Activated B cell treated with CpG ODN at 0.5 μM for 24 hours (primary cell): ENCODE measurements at regions not wholly inside any gene's neighbourhood (a gene's known extent, or its start where the extent isn't known, plus 50 kb on each side); places are given as distances from the start of the nearest gene placed in this dataset.

Experiments
- ATAC-seq: fragments of 200-7000 bp; cut with Tn5 transposase; one replicate; pipeline ENCODE4 v1.10.0; 2021; ENCODE audit warnings: low read depth, mild to moderate bottlenecking, moderate library complexity
- CTCF ChIA-PET: fragments of 350-600 bp; sonication (Branson Sonifier 250); formaldehyde crosslinking; loops from one replicate; lab custom pipeline; 2021; ENCODE audit warnings: antibody characterized with exemption; lab: Charles Lee
- POLR2A ChIA-PET: fragments of 350-600 bp; sonication (Branson Sonifier 250); formaldehyde crosslinking; loops from one replicate; lab custom pipeline; 2021; ENCODE audit warnings: antibody characterized with exemption; lab: Charles Lee
- DNase-seq: peaks from one replicate; pipeline ENCODE4 v3.0.0; 2022
- H3K27ac Mint-ChIP-seq: one replicate; pipeline ENCODE4 v1.8.0; 2020; ENCODE audit warnings: mixed read lengths
- H3K27me3 Mint-ChIP-seq: one replicate; pipeline ENCODE4 v1.8.0; 2021; ENCODE audit warnings: mixed read lengths
- H3K36me3 Mint-ChIP-seq: one replicate; pipeline ENCODE4 v1.8.0; 2021; ENCODE audit warnings: low read depth, mixed read lengths
- H3K4me1 Mint-ChIP-seq: one replicate; pipeline ENCODE4 v1.8.0; 2021; ENCODE audit warnings: mixed read lengths
- H3K4me3 Mint-ChIP-seq: one replicate; pipeline ENCODE4 v1.8.0; 2020; ENCODE audit warnings: mild to moderate bottlenecking, mixed read lengths
- H3K9me3 Mint-ChIP-seq: one replicate; pipeline ENCODE4 v1.8.0; 2020; ENCODE audit warnings: mixed read lengths
- CTCF ChIP-seq: fragments of 200-600 bp; IDR thresholded peaks from one replicate; pipeline ENCODE4 v1.8.0; 2022; ENCODE audit warnings: antibody characterized with exemption, mild to moderate bottlenecking
- intact Hi-C: fragments of 100-400 bp; cut with micrococcal nuclease; formaldehyde crosslinking; loops from one replicate; pipeline ENCODE4 v1.15.1; 2024

- intact Hi-C loops: no loop called here
- Mint-ChIP-seq H3K36me3 (no peaks in the 10 kb centered on the region), H3K27me3 (no peaks in the 10 kb centered on the region), H3K4me3 (no peak overlapping the region), H3K9me3 (peaks cover 5% of the 10 kb centered on the region), H3K27ac (no peak overlapping the region), H3K4me1 (no peaks in the 10 kb centered on the region)
- no peak for TF ChIP-seq CTCF
- CTCF ChIA-PET: no interaction called here
- DNase-seq: no peak
- no peak for ATAC-seq
- POLR2A ChIA-PET: no interaction called here
Measured at GRCh38 chr10:9654261-9654660, 1363.4 kb upstream of the CELF2 start.

DNA sequence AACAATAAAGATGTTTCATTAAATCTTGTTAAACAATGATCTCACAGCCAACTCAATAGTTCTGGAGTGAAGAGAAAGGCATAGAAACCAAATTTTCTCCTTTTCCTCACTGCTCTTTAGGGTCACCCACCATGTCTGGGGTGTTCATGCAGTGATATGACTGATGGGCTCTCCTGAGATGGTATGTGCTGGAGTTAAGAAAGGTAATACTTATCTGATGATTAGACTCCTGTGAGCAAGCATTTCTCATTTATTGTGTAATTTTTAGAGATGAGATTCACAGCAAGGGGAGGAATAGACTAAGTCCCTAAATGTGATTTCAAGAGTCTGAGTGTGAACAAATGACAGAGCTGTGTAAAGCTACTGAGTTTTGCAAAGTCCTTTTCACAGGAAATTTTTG is 1361.3 kb upstream of the CELF2 start:
- Mint-ChIP-seq H3K27ac (no peak overlapping the region), H3K4me1 (no peaks in the 10 kb centered on the region), H3K4me3 (no peak overlapping the region), H3K36me3 (no peaks in the 10 kb centered on the region), H3K27me3 (no peaks in the 10 kb centered on the region), H3K9me3 (peaks cover 5% of the 10 kb centered on the region)
- DNase-seq: no peak
- intact Hi-C loops: no loop called here
- no peak for TF ChIP-seq CTCF
- ATAC-seq: no peak
- CTCF ChIA-PET: no interaction called here
- POLR2A ChIA-PET: no interaction called here

- ATAC-seq: no peak
- Mint-ChIP-seq H3K4me3 (no peak overlapping the region), H3K27ac (no peak overlapping the region), H3K4me1 (no peaks in the 10 kb centered on the region), H3K36me3 (no peaks in the 10 kb centered on the region), H3K9me3 (peaks cover 7% of the 10 kb centered on the region), H3K27me3 (no peaks in the 10 kb centered on the region)
- ChIA-PET CTCF (no interaction called here), POLR2A (no interaction called here)
- TF ChIP-seq CTCF: no peak
- no peak for DNase-seq
- intact Hi-C loops: no loop called here
Measured at GRCh38 chr10:9656996-9657395, 1360.7 kb upstream of the CELF2 start.

- no peak for ATAC-seq
- ChIA-PET CTCF (no interaction called here), POLR2A (no interaction called here)
Measured at GRCh38 chr10:9657530-9657929, 1360.1 kb upstream of the CELF2 start.

GRCh38 chr10:9668411-9668810 is 1349.3 kb upstream of the CELF2 start:
- Mint-ChIP-seq H3K36me3 (no peaks in the 10 kb centered on the region), H3K27ac (no peak overlapping the region), H3K4me1 (no peaks in the 10 kb centered on the region), H3K4me3 (no peak overlapping the region), H3K27me3 (no peaks in the 10 kb centered on the region), H3K9me3 (no peaks in the 10 kb centered on the region)
- intact Hi-C loops: no loop called here
- TF ChIP-seq CTCF: no peak
- CTCF ChIA-PET: no interaction called here
- ATAC-seq (no peak), DNase-seq (no peak)
- POLR2A ChIA-PET: no interaction called here

More at GRCh38 chr10:9657530-9657929, 1360.1 kb upstream of the CELF2 start:
- Mint-ChIP-seq H3K27me3 (no peaks in the 10 kb centered on the region), H3K36me3 (no peaks in the 10 kb centered on the region), H3K9me3 (peaks cover 7% of the 10 kb centered on the region), H3K27ac (no peak overlapping the region), H3K4me1 (no peaks in the 10 kb centered on the region), H3K4me3 (no peak overlapping the region)
- TF ChIP-seq CTCF: no peak
- intact Hi-C loops: no loop called here
- DNase-seq: no peak
